GM23338 (cell line): ENCODE measurements at regions not wholly inside any gene's neighbourhood (a gene's known extent, or its start where the extent isn't known, plus 50 kb on each side); places are given as distances from the start of the nearest gene placed in this dataset.

ENCODE experiments used
- ATAC-seq: fragments of 200-7000 bp; cut with Tn5 transposase; 3 replicates; pipeline ENCODE4 v1.9.1; 2020
- DNase-seq: peaks from one replicate; pipeline ENCODE4 v3.0.0-alpha.2; 2015; ENCODE audit warnings: low spot score
- H2AFZ ChIP-seq: fragments of 200-600 bp; sonication (generic); 2 replicates; pipeline ENCODE4 v1.8.0; 2016; ENCODE audit warnings: antibody characterized with exemption, mild to moderate bottlenecking, moderate library complexity
- H3F3A ChIP-seq: fragments of 200-600 bp; sonication (generic); replicated peaks from 2 replicates; pipeline ENCODE4 v1.8.0; 2017; ENCODE audit warnings: antibody characterized with exemption, mixed run types, low read depth
- H3K27ac ChIP-seq: fragments of 200-600 bp; sonication (generic); 2 replicates; pipeline ENCODE4 v1.6.1; 2016; ENCODE audit warnings: low read depth
- H3K27me3 ChIP-seq: fragments of 200-600 bp; sonication (generic); 2 replicates; pipeline ENCODE4 v1.8.0; 2016; ENCODE audit warnings: mild to moderate bottlenecking, mixed run types, moderate library complexity; ENCODE audit not compliant: insufficient read depth
- H3K36me3 ChIP-seq: fragments of 200-600 bp; sonication (generic); 2 replicates; pipeline ENCODE4 v1.8.0; 2016; ENCODE audit warnings: mild to moderate bottlenecking; ENCODE audit not compliant: insufficient read depth
- H3K4me1 ChIP-seq: fragments of 200-600 bp; sonication (generic); 2 replicates; pipeline ENCODE4 v1.8.0; 2016; ENCODE audit warnings: mild to moderate bottlenecking, moderate library complexity; ENCODE audit not compliant: insufficient read depth
- H3K4me2 ChIP-seq: fragments of 200-600 bp; sonication (generic); 2 replicates; pipeline ENCODE4 v1.7.1; 2017; ENCODE audit warnings: mixed run types
- H3K4me3 ChIP-seq: fragments of 200-600 bp; sonication (generic); 2 replicates; pipeline ENCODE4 v1.6.1; 2016; ENCODE audit warnings: mixed run types
- H3K79me2 ChIP-seq: fragments of 200-600 bp; sonication (generic); replicated peaks from 2 replicates; pipeline ENCODE4 v1.8.0; 2017; ENCODE audit warnings: mild to moderate bottlenecking; ENCODE audit not compliant: insufficient read depth
- H3K9me2 ChIP-seq: fragments of 200-600 bp; sonication (generic); 2 replicates; pipeline ENCODE4 v1.8.0; 2017; ENCODE audit not compliant: insufficient read depth
- H4K20me1 ChIP-seq: fragments of 200-600 bp; sonication (generic); replicated peaks from 2 replicates; pipeline ENCODE4 v1.8.0; 2017; ENCODE audit warnings: mild to moderate bottlenecking; ENCODE audit not compliant: insufficient read depth
- H3K27ac Mint-ChIP-seq: 2 replicates; pipeline ENCODE4 v1.8.0; 2020; ENCODE audit warnings: inconsistent platforms, mild to moderate bottlenecking, moderate library complexity, mixed read lengths
- H3K27me3 Mint-ChIP-seq: 3 replicates; pipeline ENCODE4 v1.8.0; 2022; ENCODE audit warnings: low read depth, mild to moderate bottlenecking, moderate library complexity, mixed read lengths, inconsistent platforms; ENCODE audit not compliant: insufficient read depth, poor library complexity
- H3K36me3 Mint-ChIP-seq: 3 replicates; pipeline ENCODE4 v1.8.0; 2021; ENCODE audit warnings: low read depth, mild to moderate bottlenecking, inconsistent platforms, moderate library complexity, mixed read lengths
- H3K4me1 Mint-ChIP-seq: 3 replicates; pipeline ENCODE4 v1.8.0; 2020; ENCODE audit warnings: mild to moderate bottlenecking, inconsistent platforms, mixed read lengths
- H3K4me3 Mint-ChIP-seq: 3 replicates; pipeline ENCODE4 v1.8.0; 2021; ENCODE audit warnings: moderate library complexity, mild to moderate bottlenecking, inconsistent platforms, mixed read lengths
- H3K9me3 Mint-ChIP-seq: 3 replicates; pipeline ENCODE4 v1.8.0; 2020; ENCODE audit warnings: moderate library complexity, mild to moderate bottlenecking, inconsistent platforms, mixed read lengths
- EZH2phosphoT487 ChIP-seq: fragments of 200-600 bp; sonication (generic); IDR thresholded peaks from one replicate; pipeline ENCODE4 v1.8.1; 2018; ENCODE audit warnings: antibody characterized with exemption; ENCODE audit not compliant: unreplicated experiment
- REST ChIP-seq: IDR thresholded peaks from one replicate; pipeline ENCODE4 v1.6.1; 2018; ENCODE audit warnings: antibody characterized with exemption; ENCODE audit not compliant: unreplicated experiment
- ZNF331 ChIP-seq: fragments of 250-450 bp; sonication (Bioruptor Pico); IDR thresholded peaks from 2 replicates; pipeline ENCODE4 v1.5.0; 2020; ENCODE audit warnings: low read depth, mild to moderate bottlenecking, moderate library complexity
- TF ChIP-seq, protein P1 (sequence below): fragments of 250-450 bp; sonication (Bioruptor Pico); IDR thresholded peaks from 2 replicates; pipeline ENCODE4 v1.5.0; 2020; ENCODE audit warnings: mild to moderate bottlenecking, moderate library complexity

DNA sequence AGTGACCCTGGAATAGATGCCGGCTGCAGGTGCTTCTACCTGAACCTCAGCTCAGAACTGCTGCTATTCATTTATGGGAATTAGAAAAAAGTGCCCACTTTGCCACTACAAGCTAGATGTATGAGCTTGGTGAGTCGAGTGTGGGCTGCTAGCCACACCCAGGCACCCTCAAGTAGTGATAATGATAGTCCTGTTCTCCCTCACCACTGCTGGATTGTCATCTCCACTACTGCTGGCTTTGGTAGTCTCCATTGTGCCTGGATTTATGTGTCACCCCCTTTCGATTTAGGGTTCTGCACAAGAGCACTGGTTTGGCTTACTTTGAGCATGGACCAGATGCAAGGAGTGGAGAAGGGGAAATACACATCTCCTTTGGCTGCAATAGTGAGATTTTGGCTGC lies 73.0 kb upstream of the N4BP1 start:
- Histone ChIP-seq H3K4me2 (no peak overlapping the region), H3K4me1 (peaks cover 10% of the 10 kb centered on the region; the same call in 1 of the 2 replicates), H4K20me1 (no peaks in the 10 kb centered on the region), H3K27ac (no peak overlapping the region), H3F3A (no peaks in the 10 kb centered on the region), H3K79me2 (no peaks in the 10 kb centered on the region), H3K4me3 (no peak overlapping the region), H3K27me3 (no peaks in the 10 kb centered on the region), H3K36me3 (no peaks in the 10 kb centered on the region), H2AFZ (no peak overlapping the region), H3K9me2 (0 out of 2 replicates have a peak, but pooled peaks cover 12% of the 10 kb centered on the region)
- ATAC-seq, result no peak
- DNase-seq, result no peak
- no peak overlapping the region for H3K27ac Mint-ChIP-seq
- H3K9me3 Mint-ChIP-seq, result no peaks in the 10 kb centered on the region; the same call in 2 of the 3 replicates
- TF ChIP-seq REST, result no peak
- no peak for TF ChIP-seq EZH2phosphoT487
- TF ChIP-seq, protein P1, sequence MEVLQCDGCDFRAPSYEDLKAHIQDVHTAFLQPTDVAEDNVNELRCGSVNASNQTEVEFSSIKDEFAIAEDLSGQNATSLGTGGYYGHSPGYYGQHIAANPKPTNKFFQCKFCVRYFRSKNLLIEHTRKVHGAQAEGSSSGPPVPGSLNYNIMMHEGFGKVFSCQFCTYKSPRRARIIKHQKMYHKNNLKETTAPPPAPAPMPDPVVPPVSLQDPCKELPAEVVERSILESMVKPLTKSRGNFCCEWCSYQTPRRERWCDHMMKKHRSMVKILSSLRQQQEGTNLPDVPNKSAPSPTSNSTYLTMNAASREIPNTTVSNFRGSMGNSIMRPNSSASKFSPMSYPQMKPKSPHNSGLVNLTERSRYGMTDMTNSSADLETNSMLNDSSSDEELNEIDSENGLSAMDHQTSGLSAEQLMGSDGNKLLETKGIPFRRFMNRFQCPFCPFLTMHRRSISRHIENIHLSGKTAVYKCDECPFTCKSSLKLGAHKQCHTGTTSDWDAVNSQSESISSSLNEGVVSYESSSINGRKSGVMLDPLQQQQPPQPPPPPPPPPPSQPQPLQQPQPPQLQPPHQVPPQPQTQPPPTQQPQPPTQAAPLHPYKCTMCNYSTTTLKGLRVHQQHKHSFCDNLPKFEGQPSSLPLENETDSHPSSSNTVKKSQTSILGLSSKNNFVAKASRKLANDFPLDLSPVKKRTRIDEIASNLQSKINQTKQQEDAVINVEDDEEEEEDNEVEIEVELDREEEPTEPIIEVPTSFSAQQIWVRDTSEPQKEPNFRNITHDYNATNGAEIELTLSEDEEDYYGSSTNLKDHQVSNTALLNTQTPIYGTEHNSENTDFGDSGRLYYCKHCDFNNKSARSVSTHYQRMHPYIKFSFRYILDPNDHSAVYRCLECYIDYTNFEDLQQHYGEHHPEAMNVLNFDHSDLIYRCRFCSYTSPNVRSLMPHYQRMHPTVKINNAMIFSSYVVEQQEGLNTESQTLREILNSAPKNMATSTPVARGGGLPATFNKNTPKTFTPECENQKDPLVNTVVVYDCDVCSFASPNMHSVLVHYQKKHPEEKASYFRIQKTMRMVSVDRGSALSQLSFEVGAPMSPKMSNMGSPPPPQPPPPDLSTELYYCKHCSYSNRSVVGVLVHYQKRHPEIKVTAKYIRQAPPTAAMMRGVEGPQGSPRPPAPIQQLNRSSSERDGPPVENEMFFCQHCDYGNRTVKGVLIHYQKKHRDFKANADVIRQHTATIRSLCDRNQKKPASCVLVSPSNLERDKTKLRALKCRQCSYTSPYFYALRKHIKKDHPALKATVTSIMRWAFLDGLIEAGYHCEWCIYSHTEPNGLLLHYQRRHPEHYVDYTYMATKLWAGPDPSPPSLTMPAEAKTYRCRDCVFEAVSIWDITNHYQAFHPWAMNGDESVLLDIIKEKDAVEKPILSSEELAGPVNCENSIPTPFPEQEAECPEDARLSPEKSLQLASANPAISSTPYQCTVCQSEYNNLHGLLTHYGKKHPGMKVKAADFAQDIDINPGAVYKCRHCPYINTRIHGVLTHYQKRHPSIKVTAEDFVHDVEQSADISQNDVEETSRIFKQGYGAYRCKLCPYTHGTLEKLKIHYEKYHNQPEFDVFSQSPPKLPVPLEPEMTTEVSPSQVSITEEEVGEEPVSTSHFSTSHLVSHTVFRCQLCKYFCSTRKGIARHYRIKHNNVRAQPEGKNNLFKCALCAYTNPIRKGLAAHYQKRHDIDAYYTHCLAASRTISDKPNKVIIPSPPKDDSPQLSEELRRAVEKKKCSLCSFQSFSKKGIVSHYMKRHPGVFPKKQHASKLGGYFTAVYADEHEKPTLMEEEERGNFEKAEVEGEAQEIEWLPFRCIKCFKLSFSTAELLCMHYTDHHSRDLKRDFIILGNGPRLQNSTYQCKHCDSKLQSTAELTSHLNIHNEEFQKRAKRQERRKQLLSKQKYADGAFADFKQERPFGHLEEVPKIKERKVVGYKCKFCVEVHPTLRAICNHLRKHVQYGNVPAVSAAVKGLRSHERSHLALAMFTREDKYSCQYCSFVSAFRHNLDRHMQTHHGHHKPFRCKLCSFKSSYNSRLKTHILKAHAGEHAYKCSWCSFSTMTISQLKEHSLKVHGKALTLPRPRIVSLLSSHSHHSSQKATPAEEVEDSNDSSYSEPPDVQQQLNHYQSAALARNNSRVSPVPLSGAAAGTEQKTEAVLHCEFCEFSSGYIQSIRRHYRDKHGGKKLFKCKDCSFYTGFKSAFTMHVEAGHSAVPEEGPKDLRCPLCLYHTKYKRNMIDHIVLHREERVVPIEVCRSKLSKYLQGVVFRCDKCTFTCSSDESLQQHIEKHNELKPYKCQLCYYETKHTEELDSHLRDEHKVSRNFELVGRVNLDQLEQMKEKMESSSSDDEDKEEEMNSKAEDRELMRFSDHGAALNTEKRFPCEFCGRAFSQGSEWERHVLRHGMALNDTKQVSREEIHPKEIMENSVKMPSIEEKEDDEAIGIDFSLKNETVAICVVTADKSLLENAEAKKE (CRISPR knock-in tag), result no peak
- no peak for TF ChIP-seq ZNF331 (CRISPR knock-in tag)
- H3K27me3 Mint-ChIP-seq, result peaks cover 2% of the 10 kb centered on the region
- peaks cover 11% of the 10 kb centered on the region; the same call in 2 of the 3 replicates for H3K4me1 Mint-ChIP-seq
- H3K36me3 Mint-ChIP-seq, result no peaks in the 10 kb centered on the region
- H3K4me3 Mint-ChIP-seq, result no peak overlapping the region
